ENCODE measurements at regions not wholly inside any gene's neighbourhood (a gene's known extent, or its start where the extent isn't known, plus 50 kb on each side); places are given as distances from the start of the nearest gene placed in this dataset.

DNA sequence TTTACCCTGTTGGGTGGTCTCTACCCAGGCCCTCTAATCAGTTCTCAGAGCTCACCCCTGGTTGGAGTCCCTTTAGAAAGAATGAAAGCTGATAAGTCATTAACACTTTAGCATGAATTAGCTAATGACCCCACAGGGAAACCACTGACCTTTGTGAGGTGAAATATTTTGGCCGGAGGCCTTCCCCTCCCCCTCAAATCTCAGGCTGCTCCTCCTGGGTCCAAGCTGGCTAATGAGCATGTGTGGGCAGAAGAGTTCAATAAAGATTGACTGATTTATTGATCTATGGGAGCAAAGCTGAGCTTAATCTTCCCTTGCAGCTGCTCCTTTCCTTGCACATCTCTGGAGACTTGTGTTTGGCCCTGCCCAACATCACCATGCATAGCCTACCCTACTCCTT is 78.8 kb upstream of the CCDC85A start:
- DNase-seq: no peak

DNA sequence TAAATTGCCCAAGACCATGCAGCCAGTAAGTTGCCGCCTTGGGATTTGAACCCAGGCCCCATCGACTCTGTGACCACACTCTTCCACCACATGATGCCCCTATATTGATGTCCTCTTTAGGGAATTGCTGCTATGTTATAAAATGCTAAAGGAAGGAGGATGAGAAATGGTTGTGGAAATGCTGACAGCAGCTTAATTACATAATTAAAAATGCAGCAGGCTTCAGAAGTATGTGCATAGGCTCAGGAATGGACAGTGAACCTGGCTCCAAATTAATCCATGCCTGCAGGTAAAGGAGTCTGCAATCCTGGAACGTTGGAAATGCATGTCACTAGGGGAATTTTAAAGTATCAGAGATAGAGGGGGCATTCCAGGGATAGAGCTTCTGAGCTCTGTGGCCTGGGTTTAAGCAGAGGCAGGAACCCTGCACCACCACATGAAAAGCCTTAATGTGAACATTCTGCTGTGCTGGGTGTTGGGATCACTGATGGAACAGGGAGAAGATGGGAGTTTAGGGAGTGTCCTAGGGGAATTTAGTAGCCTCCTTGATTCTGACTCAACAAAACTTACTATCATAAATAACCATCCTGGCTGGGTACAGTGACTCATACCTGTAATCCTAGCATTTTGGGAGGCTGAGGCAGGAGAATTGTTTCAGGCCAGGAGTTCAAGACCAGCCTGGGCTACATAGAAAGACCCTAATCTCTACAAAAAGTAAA is 76.1 kb upstream of the CCDC85A start:
- DNase-seq: no peak

DNA sequence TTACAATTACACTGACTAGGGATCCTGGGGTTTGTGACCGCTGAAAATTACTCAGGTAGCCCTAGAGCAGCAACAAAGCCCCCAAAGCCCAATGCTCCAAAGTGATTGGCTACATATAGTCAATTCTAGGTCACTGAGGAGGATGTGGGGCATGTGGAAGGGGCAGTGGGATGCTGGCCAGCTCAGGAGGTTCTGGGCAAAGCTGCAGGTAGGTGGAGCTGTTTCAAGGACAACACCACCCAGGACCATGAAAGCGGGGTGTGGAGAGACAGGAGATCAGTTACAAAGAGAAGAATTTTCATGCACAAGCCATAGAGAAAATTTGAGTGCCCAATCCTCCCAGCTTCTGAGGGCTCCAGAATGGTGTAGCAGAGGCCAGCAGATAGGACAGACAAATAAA is 75.0 kb upstream of the CCDC85A start:
- DNase-seq: no peak

DNA sequence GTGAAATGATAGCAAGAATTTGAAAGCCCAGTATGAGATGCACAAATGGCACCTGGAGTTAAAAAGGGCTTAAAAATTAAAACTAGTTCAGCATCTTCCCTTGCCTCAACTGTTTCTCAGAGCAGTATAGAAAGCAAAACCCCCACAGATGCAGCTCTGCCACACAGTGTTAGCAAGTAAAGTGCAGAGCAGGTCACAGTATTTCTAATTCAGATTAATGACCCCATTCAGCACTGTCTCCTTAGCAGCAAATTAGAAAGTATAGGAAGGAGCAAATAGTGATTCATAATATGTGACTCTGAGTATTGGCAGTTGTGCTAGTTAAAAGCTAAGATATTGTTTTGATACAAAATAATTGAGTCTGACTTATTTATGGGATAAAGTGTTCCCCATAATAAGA is 73.8 kb upstream of the CCDC85A start:
- no peak for DNase-seq

DNA sequence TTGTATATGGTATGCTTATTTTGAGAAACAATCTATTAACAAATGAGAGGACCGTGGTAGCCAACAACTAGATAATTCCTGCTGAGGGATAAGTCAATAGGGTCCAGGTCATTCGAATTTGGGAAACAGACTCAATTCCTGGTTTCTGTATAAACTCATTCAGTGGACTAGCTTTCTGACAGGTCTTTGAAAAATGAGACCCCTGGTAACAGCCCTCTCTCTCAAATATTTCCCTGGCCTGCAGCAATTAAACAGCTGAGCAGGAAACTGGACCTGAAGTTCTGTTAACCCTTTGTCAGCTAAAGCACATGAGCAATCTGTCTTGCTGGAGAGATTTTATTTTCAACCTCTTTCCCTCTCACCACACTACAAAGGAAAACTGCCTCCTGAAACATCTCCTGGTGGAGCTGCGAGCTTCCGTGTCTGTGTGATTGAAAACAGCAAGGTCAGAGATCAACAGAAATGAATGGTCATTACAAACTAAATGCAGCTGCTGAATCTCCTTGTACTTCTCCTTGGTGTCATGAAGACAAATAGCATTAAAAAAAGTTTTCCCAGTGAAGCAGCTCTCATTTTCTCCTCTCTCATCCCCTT is 70.3 kb upstream of the CCDC85A start:
- no peak for DNase-seq

DNA sequence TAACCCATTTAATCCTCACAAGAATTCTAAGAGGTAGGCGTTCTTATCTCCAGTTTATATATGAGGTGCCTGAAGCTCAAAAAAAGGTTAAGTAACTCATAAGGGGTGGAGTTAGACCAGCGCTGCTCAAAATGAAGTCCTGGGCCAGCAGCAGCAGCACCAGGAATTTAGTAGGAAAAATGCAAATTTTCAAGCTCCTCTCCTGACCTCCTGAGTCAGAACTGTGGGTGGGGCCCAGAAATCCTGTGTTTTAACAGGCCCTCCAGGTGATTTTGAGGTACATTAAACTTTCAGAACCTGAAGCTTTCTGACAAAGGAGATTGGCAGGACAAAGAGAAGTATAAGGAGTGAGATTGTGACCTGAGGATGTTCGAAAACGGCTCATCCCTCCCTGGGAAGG is 66.0 kb upstream of the CCDC85A start:
- peak; percentile 91 for DNase-seq

DNA sequence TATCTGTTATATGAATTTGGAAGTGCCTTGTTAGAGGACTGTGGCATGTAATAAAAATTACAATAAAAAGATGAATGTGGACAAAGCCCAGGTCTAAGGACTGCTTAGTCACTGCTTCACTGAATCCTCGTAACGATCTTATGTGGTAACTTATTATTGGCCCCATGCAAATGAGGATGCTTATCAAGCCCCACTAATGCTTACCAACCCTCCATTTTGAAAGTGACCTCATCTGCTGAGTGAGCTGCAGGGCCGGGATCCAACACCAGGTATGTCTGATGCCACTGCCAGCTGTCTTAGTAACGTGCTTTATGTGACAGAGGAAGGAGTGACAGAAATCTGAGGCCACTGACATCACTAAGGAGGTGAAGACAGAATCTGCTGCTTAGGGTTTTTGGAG is 65.3 kb upstream of the CCDC85A start:
- peak; percentile 84 for DNase-seq

DNA sequence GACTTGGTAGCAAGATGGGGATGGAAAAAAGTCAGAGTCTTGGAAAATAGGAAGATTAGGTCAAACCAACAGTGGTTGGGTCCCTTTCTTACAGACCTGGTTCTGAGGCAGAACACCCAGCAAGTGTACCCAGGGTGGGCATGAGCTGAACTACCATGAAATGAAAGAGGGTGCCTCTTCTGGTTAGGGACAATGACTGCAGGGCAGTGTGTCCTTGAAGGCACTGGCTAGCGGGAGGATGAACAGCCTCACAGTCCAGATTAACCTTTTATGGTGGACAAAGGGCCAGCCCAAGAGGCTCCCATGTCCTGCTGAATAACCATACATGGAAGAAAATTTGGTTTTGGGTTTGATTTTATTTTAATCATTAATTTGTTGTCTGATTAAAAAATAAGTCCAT is 61.8 kb upstream of the CCDC85A start:
- no peak for DNase-seq

DNA sequence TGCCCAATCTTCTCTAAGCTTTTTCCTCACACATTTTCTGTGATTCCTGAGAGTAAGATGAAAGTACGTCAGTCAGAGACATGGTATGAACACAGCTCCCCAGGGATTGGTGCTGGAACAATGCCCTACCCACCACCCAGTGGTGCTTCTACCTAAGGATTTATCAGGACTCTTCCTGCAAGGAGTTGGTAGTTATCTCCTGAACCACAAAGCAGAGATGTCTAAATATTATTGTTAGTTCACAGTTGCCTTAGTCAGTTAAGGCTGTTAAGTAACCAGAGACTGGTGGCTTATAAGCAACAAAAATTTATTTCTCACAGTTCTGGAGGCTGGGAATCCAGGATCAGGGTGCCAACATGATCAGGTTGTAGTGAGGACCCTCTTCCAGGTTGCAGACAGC is 60.3 kb upstream of the CCDC85A start:
- no peak for DNase-seq

DNA sequence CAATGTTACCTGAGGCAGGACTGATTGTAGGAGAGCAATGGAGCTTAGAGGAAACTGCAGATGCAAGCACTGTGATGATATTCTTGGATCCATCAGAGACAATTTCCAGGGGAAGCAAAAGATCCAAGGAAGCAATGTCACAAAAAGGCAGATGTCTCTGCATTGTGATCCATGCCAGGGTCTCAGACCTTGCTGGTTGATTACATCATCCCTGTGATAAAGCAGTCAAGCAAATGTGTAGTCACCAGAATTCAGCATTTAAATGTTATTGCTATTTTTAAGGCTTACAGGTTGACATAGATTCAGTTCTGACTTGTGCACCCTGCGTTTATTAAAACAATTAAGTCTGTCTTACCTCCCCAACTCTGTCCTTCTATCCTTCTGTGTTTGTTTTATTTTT is 56.8 kb upstream of the CCDC85A start:
- DNase-seq: no peak

DNA sequence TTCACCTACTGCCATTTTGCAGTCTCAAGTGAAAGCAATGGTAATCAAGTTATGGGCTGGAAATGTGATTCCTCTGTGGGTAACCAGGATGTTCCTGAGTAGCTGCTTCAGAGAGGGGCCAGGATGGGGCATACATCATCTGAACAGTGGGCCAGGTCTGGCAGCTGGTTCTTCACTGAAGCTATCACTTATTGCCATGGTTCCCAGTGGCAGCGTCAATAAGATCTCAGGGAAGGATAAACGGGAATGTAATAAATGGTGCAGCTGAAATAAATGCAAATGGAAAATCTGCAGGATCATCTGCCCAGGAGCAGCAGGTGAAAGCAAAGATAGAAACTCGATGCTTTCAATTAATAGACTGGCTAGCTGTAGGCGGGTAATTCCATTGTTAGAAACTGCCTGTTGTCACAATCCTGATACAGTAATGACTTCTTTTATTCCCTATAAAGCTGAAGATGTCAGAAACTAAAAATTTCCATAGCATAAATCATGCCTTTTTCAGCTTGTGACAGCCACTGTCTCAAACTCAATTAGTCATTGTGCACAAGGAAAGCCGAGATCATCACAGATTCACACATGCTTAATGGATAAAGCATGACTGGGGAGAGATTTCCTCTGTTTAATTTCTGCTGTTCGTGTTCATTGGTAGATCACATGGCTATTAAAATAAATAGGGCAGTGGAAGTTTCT is 56.2 kb upstream of the CCDC85A start:
- DNase-seq: peak; percentile 93

DNA sequence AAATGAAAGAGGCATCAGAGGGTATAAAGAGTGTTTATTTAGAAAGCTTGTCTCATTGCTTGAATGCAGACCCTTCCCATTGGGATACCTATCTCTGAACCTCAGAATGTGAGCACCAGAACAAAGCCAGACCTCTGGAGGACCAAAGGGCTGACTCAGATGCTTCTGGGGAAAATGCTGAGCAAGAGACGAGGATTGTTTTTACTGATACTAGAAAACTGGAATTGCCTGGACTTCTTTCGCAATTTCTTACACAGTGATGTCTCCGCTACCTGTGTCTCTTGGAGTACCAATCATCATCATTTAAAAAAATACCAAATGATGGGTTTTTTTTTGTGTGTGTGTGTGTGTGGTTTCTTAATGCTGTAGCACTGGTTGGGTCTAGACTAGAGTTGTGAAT is 55.6 kb upstream of the CCDC85A start:
- DNase-seq: no peak

DNA sequence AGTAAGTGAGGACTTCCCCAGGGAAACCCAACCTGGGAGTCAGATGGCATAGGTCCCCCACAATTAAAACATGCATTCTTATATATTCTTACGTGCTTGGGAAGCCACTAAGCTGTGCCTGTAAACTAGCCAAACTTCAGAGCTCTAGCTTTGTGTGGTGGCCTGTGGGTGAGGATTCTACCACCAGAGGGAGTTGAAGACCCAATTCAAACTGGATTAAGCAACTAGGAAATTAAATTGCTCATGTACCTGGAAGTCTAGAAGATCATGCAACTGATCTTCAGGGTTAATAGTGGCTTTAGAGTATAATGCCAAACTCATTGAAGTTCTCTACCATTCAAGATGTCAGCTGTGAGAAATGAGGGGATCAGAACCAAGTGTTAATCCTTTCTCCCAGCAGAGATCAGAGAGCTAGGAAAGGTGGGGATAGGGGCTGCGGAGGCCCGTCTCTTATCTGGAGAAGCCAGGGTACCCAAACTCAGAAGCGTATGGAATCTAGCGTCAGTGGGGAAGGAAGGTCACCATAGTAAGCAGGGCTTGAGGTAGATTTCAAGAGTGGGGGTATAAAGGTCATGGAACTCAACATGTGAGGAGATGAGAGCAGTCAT is 53.2 kb upstream of the CCDC85A start:
- no peak for DNase-seq

DNA sequence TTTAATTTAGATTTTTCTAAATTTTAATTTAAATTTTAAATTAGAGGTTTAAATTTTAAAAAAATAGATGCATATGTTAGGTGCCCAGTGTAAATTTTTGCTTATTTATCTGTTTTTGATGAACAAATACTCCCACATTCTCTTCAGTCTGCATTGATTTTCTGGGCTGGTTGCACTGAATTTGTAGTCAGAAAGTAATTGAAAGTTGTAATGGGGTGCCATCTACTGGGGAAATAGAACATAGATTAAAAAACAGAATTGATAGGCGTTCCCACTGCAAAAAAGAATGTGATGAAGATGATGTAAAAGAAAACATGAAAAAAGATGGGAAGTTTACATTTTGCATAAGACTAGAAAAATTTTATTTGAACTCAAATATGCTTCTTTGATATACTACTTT is 51.7 kb upstream of the CCDC85A start:
- DNase-seq: peak; percentile 35

DNA sequence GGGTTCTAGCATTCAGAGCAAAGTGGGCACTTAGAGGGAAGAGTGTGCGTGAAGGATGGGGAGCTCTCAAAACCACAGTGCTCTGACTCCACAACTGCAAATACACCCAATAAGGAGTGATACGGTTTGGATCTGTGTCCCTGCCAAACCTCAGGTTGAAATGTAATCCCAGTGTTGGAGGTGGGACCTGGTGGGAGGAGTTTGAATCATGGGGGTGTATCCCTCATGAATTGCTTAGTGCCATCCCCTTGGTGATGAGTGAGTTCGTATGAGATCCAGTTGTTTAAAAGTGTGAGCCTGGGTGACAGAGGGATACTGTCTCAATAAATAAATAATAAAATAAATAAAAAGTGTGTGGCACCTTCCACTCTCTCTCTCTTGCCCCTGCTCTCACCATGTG is 50.3 kb upstream of the CCDC85A start:
- no peak for DNase-seq

DNA sequence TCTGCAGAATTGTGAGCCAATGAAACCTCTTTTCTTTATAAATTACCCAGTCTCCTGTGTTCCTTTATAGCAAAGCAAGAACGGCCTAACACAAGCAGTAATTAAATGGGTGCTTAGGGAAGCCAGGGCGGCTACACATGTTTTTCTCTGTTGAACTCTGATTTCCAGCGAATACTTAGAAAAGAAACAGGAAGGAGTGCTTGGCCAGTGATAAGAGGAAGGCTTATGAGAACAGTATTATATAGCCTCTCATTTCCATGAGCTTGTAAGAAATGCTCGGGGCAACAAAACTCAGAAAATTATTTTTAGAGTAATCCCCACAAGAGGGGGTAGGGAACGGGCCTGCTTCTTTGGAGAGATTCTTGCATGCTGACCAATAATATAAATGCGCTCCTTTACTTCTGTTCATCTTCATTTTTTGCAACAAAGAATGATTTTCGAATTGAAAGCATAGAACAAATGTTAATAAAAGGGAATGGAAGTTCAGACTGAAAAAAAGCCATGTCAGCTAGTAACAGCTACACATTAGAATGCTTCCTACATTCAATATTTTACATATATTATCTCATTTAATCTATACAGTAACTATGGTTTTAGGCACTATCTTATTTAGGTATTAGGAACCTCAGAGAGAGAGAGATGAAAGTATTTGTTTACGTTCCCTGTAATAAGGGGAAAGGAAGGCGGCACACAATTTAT is 49.7 kb upstream of the CCDC85A start:
- DNase-seq: no peak

Measured in NCI-H526 treated with DMSO at 0.1 percent for 48 hours (cell line).